Activated B cell treated with CpG ODN at 0.5 μM for 24 hours (primary cell): ENCODE measurements at regions not wholly inside any gene's neighbourhood (a gene's known extent, or its start where the extent isn't known, plus 50 kb on each side); places are given as distances from the start of the nearest gene placed in this dataset.

Experiments
- ATAC-seq: fragments of 200-7000 bp; cut with Tn5 transposase; one replicate; pipeline ENCODE4 v1.10.0; 2021; ENCODE audit warnings: low read depth, mild to moderate bottlenecking, moderate library complexity
- CTCF ChIA-PET: fragments of 350-600 bp; sonication (Branson Sonifier 250); formaldehyde crosslinking; loops from one replicate; lab custom pipeline; 2021; ENCODE audit warnings: antibody characterized with exemption; lab: Charles Lee
- POLR2A ChIA-PET: fragments of 350-600 bp; sonication (Branson Sonifier 250); formaldehyde crosslinking; loops from one replicate; lab custom pipeline; 2021; ENCODE audit warnings: antibody characterized with exemption; lab: Charles Lee
- DNase-seq: peaks from one replicate; pipeline ENCODE4 v3.0.0; 2022
- H3K27ac Mint-ChIP-seq: one replicate; pipeline ENCODE4 v1.8.0; 2020; ENCODE audit warnings: mixed read lengths
- H3K27me3 Mint-ChIP-seq: one replicate; pipeline ENCODE4 v1.8.0; 2021; ENCODE audit warnings: mixed read lengths
- H3K36me3 Mint-ChIP-seq: one replicate; pipeline ENCODE4 v1.8.0; 2021; ENCODE audit warnings: low read depth, mixed read lengths
- H3K4me1 Mint-ChIP-seq: one replicate; pipeline ENCODE4 v1.8.0; 2021; ENCODE audit warnings: mixed read lengths
- H3K4me3 Mint-ChIP-seq: one replicate; pipeline ENCODE4 v1.8.0; 2020; ENCODE audit warnings: mild to moderate bottlenecking, mixed read lengths
- H3K9me3 Mint-ChIP-seq: one replicate; pipeline ENCODE4 v1.8.0; 2020; ENCODE audit warnings: mixed read lengths
- CTCF ChIP-seq: fragments of 200-600 bp; IDR thresholded peaks from one replicate; pipeline ENCODE4 v1.8.0; 2022; ENCODE audit warnings: antibody characterized with exemption, mild to moderate bottlenecking
- intact Hi-C: fragments of 100-400 bp; cut with micrococcal nuclease; formaldehyde crosslinking; loops from one replicate; pipeline ENCODE4 v1.15.1; 2024

- Mint-ChIP-seq H3K4me3 (no peak overlapping the region), H3K4me1 (no peaks in the 10 kb centered on the region), H3K36me3 (no peaks in the 10 kb centered on the region), H3K9me3 (no peaks in the 10 kb centered on the region), H3K27me3 (peaks cover 4% of the 10 kb centered on the region), H3K27ac (no peak overlapping the region)
- ATAC-seq (no peak), DNase-seq (no peak)
- POLR2A ChIA-PET = no interaction called here
- TF ChIP-seq CTCF = no peak
- intact Hi-C loops = no loop called here
- CTCF ChIA-PET = no interaction called here
Observed at GRCh38 chr2:160561551-160562295, 68.1 kb upstream of the RBMS1 start.

- no peak overlapping the region for H3K4me3 Mint-ChIP-seq
- H3K9me3 Mint-ChIP-seq = no peaks in the 10 kb centered on the region
- DNase-seq (no peak), ATAC-seq (no peak)
- TF ChIP-seq CTCF = no peak
- intact Hi-C loops = no loop called here
- H3K4me1 Mint-ChIP-seq = no peaks in the 10 kb centered on the region
- POLR2A ChIA-PET = no interaction called here
- H3K36me3 Mint-ChIP-seq = no peaks in the 10 kb centered on the region
- peaks cover 4% of the 10 kb centered on the region for H3K27me3 Mint-ChIP-seq
- CTCF ChIA-PET = no interaction called here
- no peak overlapping the region for H3K27ac Mint-ChIP-seq
Observed at GRCh38 chr2:160562730-160563129, 69.1 kb upstream of the RBMS1 start.

DNA sequence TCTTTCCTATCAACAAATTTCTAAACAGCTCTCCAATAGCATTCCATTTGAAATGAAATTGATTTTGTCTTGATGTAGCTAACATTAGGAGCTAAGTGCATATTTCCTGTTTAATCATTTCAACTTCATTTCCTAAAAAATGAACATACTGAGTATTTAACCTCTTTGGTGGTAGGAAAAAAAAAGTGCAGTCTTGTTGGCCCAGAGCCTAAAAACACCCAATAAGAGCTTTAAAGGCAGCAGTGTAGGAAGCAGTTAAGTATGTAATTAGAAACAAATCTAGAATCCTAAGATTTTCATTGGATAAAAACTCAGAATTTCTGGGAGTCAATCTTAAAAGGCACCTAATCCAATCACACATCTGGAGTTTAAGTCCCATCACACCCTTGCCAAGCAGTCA is 71.0 kb upstream of the RBMS1 start:
- Mint-ChIP-seq H3K4me3 (no peak overlapping the region), H3K4me1 (no peaks in the 10 kb centered on the region), H3K27me3 (peaks cover 7% of the 10 kb centered on the region), H3K9me3 (no peaks in the 10 kb centered on the region), H3K27ac (no peak overlapping the region), H3K36me3 (no peaks in the 10 kb centered on the region)
- DNase-seq (no peak), ATAC-seq (no peak)
- POLR2A ChIA-PET = no interaction called here
- CTCF ChIA-PET = interaction anchor here (0.6 kb wide), 1 partner anchor 330 kb away, joined by 3 read pairs; no protein-coding TSS in a partner anchor
- no peak for TF ChIP-seq CTCF
- intact Hi-C loops = no loop called here

DNA sequence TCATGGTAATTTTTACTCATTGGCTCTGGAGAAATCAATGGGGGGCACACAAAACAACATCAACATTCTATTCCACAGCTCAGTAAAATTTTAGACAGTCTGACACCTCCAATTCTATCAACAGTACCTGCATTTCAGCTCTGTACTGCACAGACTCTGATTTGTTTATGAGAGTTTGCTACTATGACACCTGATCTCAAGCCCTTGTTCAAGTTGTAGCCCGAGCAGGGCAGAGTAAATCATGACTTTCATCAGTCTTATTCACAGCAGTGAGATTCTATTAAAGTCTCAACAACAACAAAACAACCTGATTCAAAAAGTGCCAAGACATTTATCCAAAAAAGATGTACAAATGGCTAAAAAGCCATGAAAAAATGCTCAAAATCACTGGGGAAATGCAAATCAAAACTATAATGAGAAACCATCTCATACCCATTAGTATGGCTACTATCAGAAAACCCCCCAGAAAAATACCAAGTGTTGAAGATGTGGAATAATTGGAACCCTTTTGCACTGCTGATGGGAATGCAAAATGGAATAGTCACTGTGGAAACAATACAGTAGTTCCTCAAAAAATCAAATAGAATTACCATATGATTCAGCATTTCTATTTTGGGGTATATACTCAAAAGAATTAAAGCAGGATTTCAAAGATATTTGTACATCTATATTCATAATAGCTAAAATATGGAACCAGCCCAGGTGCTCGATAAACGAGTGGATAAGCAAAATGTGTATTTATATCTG is 71.7 kb upstream of the RBMS1 start:
- ChIA-PET CTCF (interaction anchor here (0.6 kb wide), 1 partner anchor 329 kb away, joined by 3 read pairs; no protein-coding TSS in a partner anchor), POLR2A (no interaction called here)
- H3K4me3 Mint-ChIP-seq = no peak overlapping the region

More for the DNA sequence above, 71.7 kb upstream of the RBMS1 start:
- Mint-ChIP-seq H3K4me1 (no peaks in the 10 kb centered on the region), H3K9me3 (no peaks in the 10 kb centered on the region), H3K27ac (no peak overlapping the region), H3K36me3 (no peaks in the 10 kb centered on the region), H3K27me3 (peaks cover 5% of the 10 kb centered on the region)
- intact Hi-C loops = no loop called here
- TF ChIP-seq CTCF = no peak
- DNase-seq (no peak), ATAC-seq (no peak)
